SK-N-SH treated with all-trans-retinoic acid at 6 μM for 48 hours (cell line): ENCODE measurements at regions not wholly inside any gene's neighbourhood (a gene's known extent, or its start where the extent isn't known, plus 50 kb on each side); places are given as distances from the start of the nearest gene placed in this dataset.

Experiments
- ATAC-seq: fragments of 200-7000 bp; cut with Tn5 transposase; 3 replicates; pipeline ENCODE4 v1.9.1; 2020; ENCODE audit warnings: mild to moderate bottlenecking, moderate library complexity
- ARNTL ChIP-seq: fragments of 450-650 bp; formaldehyde crosslinking; IDR thresholded peaks from 2 replicates; pipeline ENCODE4 v1.5.0; 2020; ENCODE audit warnings: low read depth, mild to moderate bottlenecking, moderate library complexity, borderline replicate concordance
- BACH2 ChIP-seq: fragments of 250-450 bp; sonication (Bioruptor Pico); IDR thresholded peaks from 2 replicates; pipeline ENCODE4 v1.9.0; 2021; ENCODE audit warnings: mild to moderate bottlenecking, borderline replicate concordance
- CSDC2 ChIP-seq: fragments of 250-450 bp; sonication (Bioruptor Pico); IDR thresholded peaks from 2 replicates; pipeline ENCODE4 v1.5.0; 2020; ENCODE audit warnings: mild to moderate bottlenecking, moderate library complexity
- ESRRG ChIP-seq: fragments of 250-450 bp; sonication (Bioruptor Pico); IDR thresholded peaks from 2 replicates; pipeline ENCODE4 v1.6.1; 2021; ENCODE audit warnings: mild to moderate bottlenecking
- GLIS3 ChIP-seq: fragments of 250-450 bp; sonication (Bioruptor Pico); IDR thresholded peaks from 2 replicates; pipeline ENCODE4 v1.5.0; 2020; ENCODE audit warnings: mild to moderate bottlenecking, moderate library complexity
- ISL1 ChIP-seq: fragments of 250-450 bp; sonication (Bioruptor Pico); IDR thresholded peaks from 2 replicates; pipeline ENCODE4 v2.1.2; 2022; ENCODE audit warnings: mild to moderate bottlenecking, moderate library complexity
- OSR1 ChIP-seq: fragments of 250-450 bp; sonication (Bioruptor Pico); IDR thresholded peaks from 2 replicates; pipeline ENCODE4 v1.8.0; 2022; ENCODE audit warnings: moderate library complexity, mild to moderate bottlenecking, inconsistent platforms
- PPARA ChIP-seq: fragments of 250-450 bp; sonication (Bioruptor Pico); IDR thresholded peaks from 2 replicates; pipeline ENCODE4 v1.5.0; 2020; ENCODE audit warnings: mild to moderate bottlenecking, borderline replicate concordance
- RARB ChIP-seq: fragments of 250-450 bp; sonication (Bioruptor Pico); IDR thresholded peaks from 2 replicates; pipeline ENCODE4 v1.8.0; 2021; ENCODE audit warnings: mild to moderate bottlenecking, moderate library complexity
- SNAI2 ChIP-seq: fragments of 250-450 bp; sonication (Bioruptor Pico); IDR thresholded peaks from 2 replicates; pipeline ENCODE4 v1.5.0; 2020; ENCODE audit warnings: mild to moderate bottlenecking, moderate library complexity
- TCF4 ChIP-seq: fragments of 250-450 bp; sonication (Bioruptor Pico); IDR thresholded peaks from 2 replicates; pipeline ENCODE4 v1.8.0; 2021; ENCODE audit warnings: mild to moderate bottlenecking, moderate library complexity, borderline replicate concordance
- TOX ChIP-seq: fragments of 250-450 bp; sonication (Bioruptor Pico); IDR thresholded peaks from 2 replicates; pipeline ENCODE4 v1.8.0; 2021; ENCODE audit warnings: mild to moderate bottlenecking, moderate library complexity, borderline replicate concordance
- ZC3H10 ChIP-seq: fragments of 250-450 bp; sonication (Bioruptor Pico); IDR thresholded peaks from 2 replicates; pipeline ENCODE4 v1.5.1; 2021; ENCODE audit warnings: mild to moderate bottlenecking, moderate library complexity
- ZFP3 ChIP-seq: fragments of 250-450 bp; sonication (Bioruptor Pico); IDR thresholded peaks from 2 replicates; pipeline ENCODE4 v1.5.0; 2020; ENCODE audit warnings: mild to moderate bottlenecking, moderate library complexity
- ZFP30 ChIP-seq: fragments of 450-650 bp; formaldehyde crosslinking; IDR thresholded peaks from 2 replicates; pipeline ENCODE4 v1.5.0; 2022; ENCODE audit warnings: mild to moderate bottlenecking, moderate library complexity
- ZNF70 ChIP-seq: fragments of 450-650 bp; formaldehyde crosslinking; IDR thresholded peaks from 2 replicates; pipeline ENCODE4 v1.5.0; 2020; ENCODE audit warnings: mild to moderate bottlenecking, moderate library complexity
- ZNF8 ChIP-seq: fragments of 450-650 bp; formaldehyde crosslinking; IDR thresholded peaks from 2 replicates; pipeline ENCODE4 v1.5.0; 2020; ENCODE audit warnings: mild to moderate bottlenecking, moderate library complexity
- TF ChIP-seq, protein P1 (sequence below): fragments of 250-450 bp; sonication (Bioruptor Pico); IDR thresholded peaks from 2 replicates; pipeline ENCODE4 v1.5.1; 2021; ENCODE audit warnings: mild to moderate bottlenecking, moderate library complexity
- TF ChIP-seq, protein P2 (sequence below): fragments of 250-450 bp; sonication (Bioruptor Pico); IDR thresholded peaks from 2 replicates; pipeline ENCODE4 v1.8.0; 2021; ENCODE audit warnings: low read depth, mild to moderate bottlenecking, moderate library complexity, borderline replicate concordance
- TF ChIP-seq, protein P3 (sequence below): fragments of 250-450 bp; sonication (Bioruptor Pico); IDR thresholded peaks from 2 replicates; pipeline ENCODE4 v1.5.0; 2020; ENCODE audit warnings: mild to moderate bottlenecking, moderate library complexity
- TF ChIP-seq, protein P4 (sequence below): fragments of 250-450 bp; sonication (Bioruptor Pico); IDR thresholded peaks from 2 replicates; pipeline ENCODE4 v1.5.1; 2020; ENCODE audit warnings: low read depth, mild to moderate bottlenecking, moderate library complexity
- TF ChIP-seq, protein P5 (sequence below): fragments of 250-450 bp; sonication (Bioruptor Pico); IDR thresholded peaks from 2 replicates; pipeline ENCODE4 v1.8.0; 2020; ENCODE audit warnings: mild to moderate bottlenecking, moderate library complexity, borderline replicate concordance

DNA sequence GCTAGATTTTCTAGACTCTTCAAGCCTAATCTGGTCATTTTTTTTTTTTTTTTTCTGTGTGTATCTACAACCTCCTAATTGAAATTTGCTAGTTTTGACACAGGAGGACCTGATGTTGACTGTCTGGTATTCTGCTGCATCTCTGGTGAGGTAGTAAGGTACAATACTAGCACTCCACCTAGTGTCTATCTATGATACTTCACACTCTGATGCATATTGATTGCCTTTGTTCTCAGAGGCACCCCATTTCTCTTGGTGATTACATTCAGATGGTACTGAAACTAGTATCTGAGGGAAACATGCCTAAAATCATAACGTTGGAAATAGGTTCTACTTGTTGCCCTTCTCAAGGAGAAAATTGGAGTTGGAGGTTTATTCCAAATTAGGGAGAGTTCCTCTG, 930.5 kb upstream of the NOVA1 start:
- TF ChIP-seq ZC3H10 (CRISPR knock-in tag) (no peak), ZNF70 (CRISPR knock-in tag) (no peak), CSDC2 (no peak), ARNTL (CRISPR knock-in tag) (no peak), OSR1 (CRISPR knock-in tag) (no peak), GLIS3 (CRISPR knock-in tag) (no peak), RARB (CRISPR knock-in tag) (no peak), ISL1 (no peak), PPARA (no peak), ZFP30 (CRISPR knock-in tag) (no peak), BACH2 (CRISPR knock-in tag) (no peak)
- peak; percentile 91 for ATAC-seq

DNA sequence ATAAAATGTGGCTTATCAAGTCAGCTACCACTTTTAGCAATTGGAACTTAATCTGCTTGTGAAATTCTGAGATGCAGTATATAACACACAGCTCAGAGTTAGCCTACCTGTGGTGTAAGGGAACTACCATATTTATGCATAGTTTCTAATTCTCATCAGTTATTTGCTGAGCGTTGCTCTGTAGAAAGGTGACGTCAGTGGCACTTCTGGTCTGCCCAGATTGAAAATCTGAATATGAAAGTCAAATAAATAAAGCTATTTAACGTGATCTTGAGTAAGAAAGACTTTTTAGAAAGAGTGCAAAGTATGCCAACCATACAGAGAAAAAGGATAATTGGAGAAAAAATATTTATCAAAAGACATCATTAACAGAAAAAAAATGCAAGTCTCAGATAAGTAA, 938.9 kb upstream of the NOVA1 start:
- ATAC-seq = no peak
- TF ChIP-seq PPARA = no peak
- TF ChIP-seq OSR1 (CRISPR knock-in tag) = no peak
- no peak for TF ChIP-seq ZNF8 (CRISPR knock-in tag)
- TF ChIP-seq, protein P1, sequence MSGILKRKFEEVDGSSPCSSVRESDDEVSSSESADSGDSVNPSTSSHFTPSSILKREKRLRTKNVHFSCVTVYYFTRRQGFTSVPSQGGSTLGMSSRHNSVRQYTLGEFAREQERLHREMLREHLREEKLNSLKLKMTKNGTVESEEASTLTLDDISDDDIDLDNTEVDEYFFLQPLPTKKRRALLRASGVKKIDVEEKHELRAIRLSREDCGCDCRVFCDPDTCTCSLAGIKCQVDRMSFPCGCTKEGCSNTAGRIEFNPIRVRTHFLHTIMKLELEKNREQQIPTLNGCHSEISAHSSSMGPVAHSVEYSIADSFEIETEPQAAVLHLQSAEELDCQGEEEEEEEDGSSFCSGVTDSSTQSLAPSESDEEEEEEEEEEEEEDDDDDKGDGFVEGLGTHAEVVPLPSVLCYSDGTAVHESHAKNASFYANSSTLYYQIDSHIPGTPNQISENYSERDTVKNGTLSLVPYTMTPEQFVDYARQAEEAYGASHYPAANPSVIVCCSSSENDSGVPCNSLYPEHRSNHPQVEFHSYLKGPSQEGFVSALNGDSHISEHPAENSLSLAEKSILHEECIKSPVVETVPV (CRISPR knock-in tag) = no peak
- TF ChIP-seq ZC3H10 (CRISPR knock-in tag) = no peak
- TF ChIP-seq, protein P2, sequence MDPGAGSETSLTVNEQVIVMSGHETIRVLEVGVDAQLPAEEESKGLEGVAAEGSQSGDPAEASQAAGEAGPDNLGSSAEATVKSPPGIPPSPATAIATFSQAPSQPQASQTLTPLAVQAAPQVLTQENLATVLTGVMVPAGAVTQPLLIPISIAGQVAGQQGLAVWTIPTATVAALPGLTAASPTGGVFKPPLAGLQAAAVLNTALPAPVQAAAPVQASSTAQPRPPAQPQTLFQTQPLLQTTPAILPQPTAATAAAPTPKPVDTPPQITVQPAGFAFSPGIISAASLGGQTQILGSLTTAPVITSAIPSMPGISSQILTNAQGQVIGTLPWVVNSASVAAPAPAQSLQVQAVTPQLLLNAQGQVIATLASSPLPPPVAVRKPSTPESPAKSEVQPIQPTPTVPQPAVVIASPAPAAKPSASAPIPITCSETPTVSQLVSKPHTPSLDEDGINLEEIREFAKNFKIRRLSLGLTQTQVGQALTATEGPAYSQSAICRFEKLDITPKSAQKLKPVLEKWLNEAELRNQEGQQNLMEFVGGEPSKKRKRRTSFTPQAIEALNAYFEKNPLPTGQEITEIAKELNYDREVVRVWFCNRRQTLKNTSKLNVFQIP (CRISPR knock-in tag) = no peak
- TF ChIP-seq ISL1 = no peak
- TF ChIP-seq SNAI2 (CRISPR knock-in tag) = no peak
- no peak for TF ChIP-seq ZNF70 (CRISPR knock-in tag)
- TF ChIP-seq, protein P3, sequence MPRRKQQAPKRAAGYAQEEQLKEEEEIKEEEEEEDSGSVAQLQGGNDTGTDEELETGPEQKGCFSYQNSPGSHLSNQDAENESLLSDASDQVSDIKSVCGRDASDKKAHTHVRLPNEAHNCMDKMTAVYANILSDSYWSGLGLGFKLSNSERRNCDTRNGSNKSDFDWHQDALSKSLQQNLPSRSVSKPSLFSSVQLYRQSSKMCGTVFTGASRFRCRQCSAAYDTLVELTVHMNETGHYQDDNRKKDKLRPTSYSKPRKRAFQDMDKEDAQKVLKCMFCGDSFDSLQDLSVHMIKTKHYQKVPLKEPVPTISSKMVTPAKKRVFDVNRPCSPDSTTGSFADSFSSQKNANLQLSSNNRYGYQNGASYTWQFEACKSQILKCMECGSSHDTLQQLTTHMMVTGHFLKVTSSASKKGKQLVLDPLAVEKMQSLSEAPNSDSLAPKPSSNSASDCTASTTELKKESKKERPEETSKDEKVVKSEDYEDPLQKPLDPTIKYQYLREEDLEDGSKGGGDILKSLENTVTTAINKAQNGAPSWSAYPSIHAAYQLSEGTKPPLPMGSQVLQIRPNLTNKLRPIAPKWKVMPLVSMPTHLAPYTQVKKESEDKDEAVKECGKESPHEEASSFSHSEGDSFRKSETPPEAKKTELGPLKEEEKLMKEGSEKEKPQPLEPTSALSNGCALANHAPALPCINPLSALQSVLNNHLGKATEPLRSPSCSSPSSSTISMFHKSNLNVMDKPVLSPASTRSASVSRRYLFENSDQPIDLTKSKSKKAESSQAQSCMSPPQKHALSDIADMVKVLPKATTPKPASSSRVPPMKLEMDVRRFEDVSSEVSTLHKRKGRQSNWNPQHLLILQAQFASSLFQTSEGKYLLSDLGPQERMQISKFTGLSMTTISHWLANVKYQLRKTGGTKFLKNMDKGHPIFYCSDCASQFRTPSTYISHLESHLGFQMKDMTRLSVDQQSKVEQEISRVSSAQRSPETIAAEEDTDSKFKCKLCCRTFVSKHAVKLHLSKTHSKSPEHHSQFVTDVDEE (CRISPR knock-in tag) = no peak
- no peak for TF ChIP-seq BACH2 (CRISPR knock-in tag)
- TF ChIP-seq, protein P4, sequence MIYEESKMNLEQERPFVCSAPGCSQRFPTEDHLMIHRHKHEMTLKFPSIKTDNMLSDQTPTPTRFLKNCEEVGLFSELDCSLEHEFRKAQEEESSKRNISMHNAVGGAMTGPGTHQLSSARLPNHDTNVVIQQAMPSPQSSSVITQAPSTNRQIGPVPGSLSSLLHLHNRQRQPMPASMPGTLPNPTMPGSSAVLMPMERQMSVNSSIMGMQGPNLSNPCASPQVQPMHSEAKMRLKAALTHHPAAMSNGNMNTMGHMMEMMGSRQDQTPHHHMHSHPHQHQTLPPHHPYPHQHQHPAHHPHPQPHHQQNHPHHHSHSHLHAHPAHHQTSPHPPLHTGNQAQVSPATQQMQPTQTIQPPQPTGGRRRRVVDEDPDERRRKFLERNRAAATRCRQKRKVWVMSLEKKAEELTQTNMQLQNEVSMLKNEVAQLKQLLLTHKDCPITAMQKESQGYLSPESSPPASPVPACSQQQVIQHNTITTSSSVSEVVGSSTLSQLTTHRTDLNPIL = no peak
- no peak for TF ChIP-seq ESRRG
- no peak for TF ChIP-seq TCF4 (CRISPR knock-in tag)
- no peak for TF ChIP-seq GLIS3 (CRISPR knock-in tag)
- no peak for TF ChIP-seq ARNTL (CRISPR knock-in tag)
- TF ChIP-seq CSDC2 = no peak
- TF ChIP-seq, protein P5, sequence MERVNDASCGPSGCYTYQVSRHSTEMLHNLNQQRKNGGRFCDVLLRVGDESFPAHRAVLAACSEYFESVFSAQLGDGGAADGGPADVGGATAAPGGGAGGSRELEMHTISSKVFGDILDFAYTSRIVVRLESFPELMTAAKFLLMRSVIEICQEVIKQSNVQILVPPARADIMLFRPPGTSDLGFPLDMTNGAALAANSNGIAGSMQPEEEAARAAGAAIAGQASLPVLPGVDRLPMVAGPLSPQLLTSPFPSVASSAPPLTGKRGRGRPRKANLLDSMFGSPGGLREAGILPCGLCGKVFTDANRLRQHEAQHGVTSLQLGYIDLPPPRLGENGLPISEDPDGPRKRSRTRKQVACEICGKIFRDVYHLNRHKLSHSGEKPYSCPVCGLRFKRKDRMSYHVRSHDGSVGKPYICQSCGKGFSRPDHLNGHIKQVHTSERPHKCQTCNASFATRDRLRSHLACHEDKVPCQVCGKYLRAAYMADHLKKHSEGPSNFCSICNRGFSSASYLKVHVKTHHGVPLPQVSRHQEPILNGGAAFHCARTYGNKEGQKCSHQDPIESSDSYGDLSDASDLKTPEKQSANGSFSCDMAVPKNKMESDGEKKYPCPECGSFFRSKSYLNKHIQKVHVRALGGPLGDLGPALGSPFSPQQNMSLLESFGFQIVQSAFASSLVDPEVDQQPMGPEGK (CRISPR knock-in tag) = no peak

DNA sequence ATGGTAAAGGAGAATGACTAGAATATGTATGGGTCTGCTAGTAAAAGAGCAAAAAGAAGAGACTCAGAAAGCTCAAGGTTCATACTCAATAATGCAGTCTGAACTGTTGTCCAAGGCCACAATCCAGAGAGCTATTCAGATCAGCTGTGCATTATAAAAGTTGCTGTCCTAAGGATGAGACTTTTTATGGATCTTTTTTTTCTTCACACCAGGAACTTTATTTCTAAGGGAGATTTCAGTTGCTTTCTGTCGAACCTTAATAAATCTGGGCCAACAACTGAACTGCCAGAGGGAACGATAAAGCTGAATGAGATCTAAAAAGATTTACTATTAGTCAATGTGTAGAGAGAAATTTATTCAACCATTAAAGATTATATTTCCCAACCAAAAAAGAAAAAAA, 948.3 kb upstream of the NOVA1 start:
- no peak for ATAC-seq
- TF ChIP-seq, protein P5 (CRISPR knock-in tag) = no peak
- TF ChIP-seq BACH2 (CRISPR knock-in tag) (no peak), PPARA (no peak), ZFP30 (CRISPR knock-in tag) (no peak), TOX (CRISPR knock-in tag) (no peak), GLIS3 (CRISPR knock-in tag) (no peak), RARB (CRISPR knock-in tag) (no peak), ZFP3 (CRISPR knock-in tag) (no peak), ZNF8 (CRISPR knock-in tag) (no peak)
- TF ChIP-seq, protein P2 (CRISPR knock-in tag) = no peak
- TF ChIP-seq, protein P3 (CRISPR knock-in tag) = no peak
